Skeletal muscle tissue (tissue), 3 donors: ENCODE measurements at regions not wholly inside any gene's neighbourhood (a gene's known extent, or its start where the extent isn't known, plus 50 kb on each side); places are given as distances from the start of the nearest gene placed in this dataset.
A peak's percentile ranks its signal among the peaks of the same experiment; 100 is the strongest.

Source experiments
- H3K27ac ChIP-seq: one replicate; pipeline ENCODE4 v1.7.0; 2013; ENCODE audit warnings: mild to moderate bottlenecking, low read depth, low read length, inconsistent platforms
- H3K27me3 ChIP-seq, 3 donors: one replicate each; pipeline ENCODE4 v1.7.0; 2013; ENCODE audit warnings: low read length in 3 of 3; ENCODE audit not compliant: control insufficient read depth in 3 of 3, insufficient read depth in 3 of 3
- H3K36me3 ChIP-seq, 3 donors: one replicate each; pipeline ENCODE4 v1.7.0; 2013; ENCODE audit warnings: low read length in 3 of 3; ENCODE audit not compliant: control insufficient read depth in 3 of 3, insufficient read depth in 3 of 3
- H3K4me1 ChIP-seq, 3 donors: one replicate each; pipeline ENCODE4 v1.7.0; 2013; ENCODE audit warnings: low read length in 3 of 3, mild to moderate bottlenecking in 3 of 3; ENCODE audit not compliant: control insufficient read depth in 3 of 3, insufficient read depth in 3 of 3
- H3K4me3 ChIP-seq, 3 donors: one replicate each; pipeline ENCODE4 v1.7.0; 2013; ENCODE audit warnings: low read length in 3 of 3
- H3K9ac ChIP-seq, 3 donors: one replicate each; pipeline ENCODE4 v1.7.0; 2013; ENCODE audit warnings: low read length in 3 of 3, mild to moderate bottlenecking in 3 of 3, moderate library complexity in 2 of 3, low read depth in 1 of 3
- H3K9me3 ChIP-seq, 3 donors: one replicate each; pipeline ENCODE4 v1.7.0; 2013; ENCODE audit warnings: low read length in 3 of 3; ENCODE audit not compliant: control insufficient read depth in 3 of 3
- donor health status: Osteomylitis.

DNA sequence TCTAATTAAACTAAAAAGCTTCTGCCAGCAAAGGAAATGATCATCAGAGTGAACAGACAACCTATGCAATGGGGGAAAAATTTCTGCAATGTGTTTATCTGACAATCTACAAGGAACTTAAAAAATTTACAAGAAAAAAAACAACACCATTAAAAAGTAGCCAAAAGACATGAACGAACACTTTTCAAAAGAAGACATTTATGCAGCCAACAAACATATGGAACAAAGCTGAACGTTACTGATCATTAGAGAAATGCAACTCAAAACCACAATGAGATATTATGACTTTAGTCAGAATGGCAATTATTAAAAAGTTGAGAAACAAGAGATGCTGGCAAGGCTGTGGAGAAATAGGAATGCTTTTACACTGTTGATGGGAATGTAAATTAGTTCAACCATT, 530.4 kb upstream of the DAB2 start:
- H3K4me1 ChIP-seq = no peaks in the 10 kb centered on the region
- H3K4me3 ChIP-seq = no peak overlapping the region
- H3K27ac ChIP-seq = no peak overlapping the region
- H3K27me3 ChIP-seq = no peaks in the 10 kb centered on the region
- H3K36me3 ChIP-seq = no peaks in the 10 kb centered on the region
- no peaks in the 10 kb centered on the region for H3K9me3 ChIP-seq
- no peak overlapping the region for H3K9ac ChIP-seq

DNA sequence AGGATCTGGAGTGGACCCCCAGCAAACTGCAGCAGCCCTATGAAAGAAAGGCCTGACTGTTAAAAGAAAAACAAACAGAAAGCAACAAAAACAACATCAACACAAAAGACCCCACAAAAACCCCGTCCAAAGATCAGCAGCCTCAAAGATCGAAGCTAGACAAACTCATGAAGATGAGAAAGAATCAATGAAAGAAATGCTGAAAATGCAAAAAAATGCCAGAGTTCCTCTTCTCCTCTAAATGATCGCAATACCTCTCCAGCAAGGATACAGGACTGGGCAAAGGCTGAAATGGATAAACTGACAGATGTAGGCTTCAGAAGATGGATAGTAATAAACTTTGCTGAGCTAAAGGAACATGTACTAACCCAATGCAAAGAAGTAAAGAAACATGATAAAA, 526.3 kb upstream of the DAB2 start:
- H3K4me3 ChIP-seq = no peak overlapping the region
- H3K4me1 ChIP-seq = no peaks in the 10 kb centered on the region
- H3K36me3 ChIP-seq = no peaks in the 10 kb centered on the region
- no peaks in the 10 kb centered on the region for H3K27me3 ChIP-seq
- H3K27ac ChIP-seq = no peak overlapping the region
- no peak overlapping the region for H3K9ac ChIP-seq
- H3K9me3 ChIP-seq = no peaks in the 10 kb centered on the region

DNA sequence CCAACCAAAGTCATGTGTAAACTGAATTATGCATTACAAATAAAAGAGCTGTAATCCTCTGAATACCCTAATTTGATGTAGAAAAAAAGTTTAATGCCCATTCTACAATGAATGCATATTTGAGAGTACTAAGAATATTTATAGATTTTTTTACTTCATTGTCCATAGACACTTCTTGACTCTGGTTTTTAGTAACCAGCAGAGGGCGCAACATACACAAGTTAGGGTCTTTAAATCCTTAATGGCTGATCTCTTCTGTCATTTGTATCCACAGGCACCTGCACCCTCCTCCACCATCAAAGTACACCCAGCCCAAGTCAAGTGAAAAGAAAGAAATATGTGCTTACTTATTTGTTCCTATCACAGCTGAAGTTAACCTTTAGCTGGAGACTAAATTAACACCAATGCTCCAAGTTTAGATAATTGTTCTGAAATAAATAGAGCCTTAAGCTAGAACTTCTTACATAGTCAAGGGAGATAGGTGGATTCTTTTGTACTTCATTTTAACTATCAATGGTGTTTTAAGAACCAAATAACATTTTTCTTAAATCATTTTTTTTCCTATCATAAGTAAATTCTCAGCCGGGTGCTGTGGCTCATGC, 524.2 kb upstream of the DAB2 start:
- no peak overlapping the region for H3K9ac ChIP-seq
- no peak overlapping the region for H3K27ac ChIP-seq

DNA sequence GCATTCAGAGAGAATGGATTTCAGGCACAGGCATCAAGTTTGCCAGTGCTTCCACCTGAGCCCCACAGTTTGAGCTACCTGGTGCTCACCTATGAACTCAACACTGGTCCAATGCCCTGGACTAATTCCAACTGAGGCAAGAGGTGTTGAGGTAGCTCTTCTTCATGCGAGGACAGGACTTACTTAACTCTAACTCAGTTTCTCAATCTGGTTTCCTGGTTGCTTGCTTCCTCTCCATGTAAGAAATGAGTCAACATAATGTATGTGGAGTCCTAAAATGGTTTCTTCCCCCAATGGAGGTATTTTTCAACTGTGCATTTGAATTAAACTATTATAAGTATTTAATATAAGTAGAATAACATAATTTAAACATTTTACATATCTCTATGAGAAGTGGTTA, 523.6 kb upstream of the DAB2 start:
- Histone ChIP-seq H3K4me1 (no peaks in the 10 kb centered on the region), H3K9ac (no peak overlapping the region), H3K4me3 (no peak overlapping the region), H3K9me3 (no peaks in the 10 kb centered on the region), H3K27me3 (no peaks in the 10 kb centered on the region), H3K36me3 (no peaks in the 10 kb centered on the region), H3K27ac (no peak overlapping the region)

More for the DNA sequence above, 524.2 kb upstream of the DAB2 start:
- no peak overlapping the region for H3K4me3 ChIP-seq
- no peaks in the 10 kb centered on the region for H3K4me1 ChIP-seq
- H3K27me3 ChIP-seq = no peaks in the 10 kb centered on the region
- no peaks in the 10 kb centered on the region for H3K36me3 ChIP-seq
- no peaks in the 10 kb centered on the region for H3K9me3 ChIP-seq

DNA sequence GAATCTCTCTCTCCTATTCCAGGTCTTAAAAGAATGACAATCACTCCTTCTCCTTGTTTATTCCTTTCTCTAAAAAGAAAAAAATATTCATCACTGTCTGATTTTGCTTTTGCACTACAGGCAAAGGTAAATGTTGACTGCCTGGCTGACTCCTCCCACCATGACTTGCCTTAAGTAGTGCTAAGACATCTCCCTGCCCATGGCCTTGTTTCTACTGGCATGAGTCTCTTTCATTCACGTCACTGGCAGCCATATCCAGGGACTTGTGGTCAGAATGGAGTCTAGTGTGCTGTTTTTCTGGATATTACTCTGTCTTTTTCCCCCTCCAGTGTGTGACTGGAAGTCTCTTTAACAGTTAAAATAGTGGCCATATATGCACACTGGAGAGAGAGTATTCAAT, 522.9 kb upstream of the DAB2 start:
- no peaks in the 10 kb centered on the region for H3K4me1 ChIP-seq
- no peaks in the 10 kb centered on the region for H3K27me3 ChIP-seq
- no peaks in the 10 kb centered on the region for H3K9me3 ChIP-seq
- H3K4me3 ChIP-seq = no peak overlapping the region
- H3K27ac ChIP-seq = peak overlapping the region; percentile 0
- no peaks in the 10 kb centered on the region for H3K36me3 ChIP-seq
- no peak overlapping the region for H3K9ac ChIP-seq

DNA sequence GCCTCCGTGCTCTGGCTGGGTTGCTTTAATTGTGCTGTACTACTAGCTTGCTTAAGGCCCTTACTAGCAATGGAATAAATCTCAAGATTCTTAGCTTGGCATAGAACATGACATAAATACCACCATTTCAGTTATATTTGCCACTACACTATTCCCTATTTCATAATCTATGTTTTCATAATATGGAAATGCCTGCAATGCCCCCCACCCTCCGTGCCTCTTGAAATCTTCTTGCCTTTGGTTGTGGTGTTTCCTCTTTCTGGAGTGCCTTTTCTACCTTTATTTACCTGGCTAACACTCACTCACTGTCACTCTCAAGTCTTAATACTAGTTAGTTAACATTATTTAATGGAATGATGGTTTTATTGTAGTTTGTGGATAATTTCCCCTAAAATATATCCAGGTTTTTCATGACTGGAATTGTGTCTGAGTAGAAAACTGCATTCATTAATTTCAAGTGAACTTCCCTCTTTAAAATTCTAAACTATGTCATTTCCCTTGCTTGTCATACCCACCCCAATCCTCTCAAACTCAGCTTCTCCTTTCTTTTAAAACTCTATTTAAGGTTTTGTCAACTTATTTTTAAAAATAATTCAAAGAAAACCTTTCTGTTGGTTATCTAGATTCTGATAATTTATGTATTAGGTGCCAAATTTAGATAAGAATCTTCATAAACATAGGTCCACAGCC, 521.7 kb upstream of the DAB2 start:
- no peaks in the 10 kb centered on the region for H3K4me1 ChIP-seq
- no peak overlapping the region for H3K4me3 ChIP-seq
- H3K36me3 ChIP-seq = no peaks in the 10 kb centered on the region
- H3K9ac ChIP-seq = no peak overlapping the region
- no peak overlapping the region for H3K27ac ChIP-seq
- no peaks in the 10 kb centered on the region for H3K9me3 ChIP-seq
- H3K27me3 ChIP-seq = no peaks in the 10 kb centered on the region

DNA sequence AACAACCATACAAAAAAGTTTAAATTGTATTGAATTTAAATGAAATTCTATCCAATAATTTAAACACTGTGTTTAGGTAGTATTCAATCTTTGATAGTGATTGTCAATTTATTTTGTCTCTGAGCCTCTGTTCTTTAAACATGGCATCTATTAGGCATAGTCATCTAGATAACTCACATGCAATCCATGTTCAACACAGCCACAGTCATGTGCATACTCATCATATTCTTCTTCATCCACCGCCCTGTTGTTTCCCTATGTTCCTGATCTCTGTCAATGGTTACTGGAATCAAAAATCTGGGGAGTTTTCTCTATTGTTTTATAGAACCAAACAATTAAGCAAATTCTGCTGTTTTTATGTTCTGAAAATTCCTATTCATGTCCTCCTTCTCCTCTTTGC, 521.1 kb upstream of the DAB2 start:
- Histone ChIP-seq H3K4me1 (no peaks in the 10 kb centered on the region), H3K4me3 (no peak overlapping the region), H3K9ac (no peak overlapping the region), H3K27ac (no peak overlapping the region), H3K9me3 (no peaks in the 10 kb centered on the region), H3K36me3 (no peaks in the 10 kb centered on the region), H3K27me3 (no peaks in the 10 kb centered on the region)

DNA sequence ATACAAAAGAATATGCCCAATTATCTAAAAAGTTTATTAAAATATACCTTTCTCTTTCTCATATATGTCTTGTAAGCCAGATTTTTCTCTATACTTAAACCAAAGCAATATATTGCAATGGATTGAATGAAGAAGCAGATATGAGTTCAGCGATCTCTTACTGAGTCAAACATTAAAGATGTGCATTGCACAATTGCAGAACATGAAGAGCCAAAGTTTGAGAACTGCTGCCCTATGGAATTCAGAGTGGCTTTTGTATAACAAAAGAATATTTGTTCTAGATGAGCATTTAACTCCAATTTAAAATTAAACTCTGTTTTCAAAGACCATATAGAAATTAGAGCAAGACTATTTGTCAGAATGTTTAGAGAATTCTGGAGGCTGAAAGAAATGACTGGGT, 519.0 kb upstream of the DAB2 start:
- no peak overlapping the region for H3K4me3 ChIP-seq
- H3K4me1 ChIP-seq = no peaks in the 10 kb centered on the region
- no peaks in the 10 kb centered on the region for H3K27me3 ChIP-seq
- H3K36me3 ChIP-seq = no peaks in the 10 kb centered on the region
- H3K27ac ChIP-seq = no peak overlapping the region
- H3K9me3 ChIP-seq = no peaks in the 10 kb centered on the region
- H3K9ac ChIP-seq = no peak overlapping the region

DNA sequence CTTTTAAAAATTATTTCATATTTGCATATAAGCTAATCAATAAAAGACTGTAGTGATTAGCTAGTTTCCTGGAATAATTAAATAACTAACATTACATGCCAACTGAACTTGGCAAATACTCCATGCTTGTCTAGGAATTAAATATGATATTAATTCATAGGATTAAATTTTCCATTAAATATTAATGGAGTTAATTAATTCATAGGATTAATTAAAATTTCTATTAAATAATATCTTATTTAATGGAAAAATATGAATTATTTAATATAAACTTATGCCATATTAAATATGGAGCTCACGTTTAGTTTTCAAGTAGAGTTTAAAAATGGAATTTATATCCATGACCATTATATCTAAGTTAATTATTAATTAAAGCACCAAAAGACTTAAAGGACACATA, 517.8 kb upstream of the DAB2 start:
- H3K27me3 ChIP-seq = no peaks in the 10 kb centered on the region
- H3K4me3 ChIP-seq = no peak overlapping the region
- no peaks in the 10 kb centered on the region for H3K4me1 ChIP-seq
- no peak overlapping the region for H3K9ac ChIP-seq
- H3K9me3 ChIP-seq = no peaks in the 10 kb centered on the region
- H3K36me3 ChIP-seq = no peaks in the 10 kb centered on the region
- H3K27ac ChIP-seq = no peak overlapping the region

DNA sequence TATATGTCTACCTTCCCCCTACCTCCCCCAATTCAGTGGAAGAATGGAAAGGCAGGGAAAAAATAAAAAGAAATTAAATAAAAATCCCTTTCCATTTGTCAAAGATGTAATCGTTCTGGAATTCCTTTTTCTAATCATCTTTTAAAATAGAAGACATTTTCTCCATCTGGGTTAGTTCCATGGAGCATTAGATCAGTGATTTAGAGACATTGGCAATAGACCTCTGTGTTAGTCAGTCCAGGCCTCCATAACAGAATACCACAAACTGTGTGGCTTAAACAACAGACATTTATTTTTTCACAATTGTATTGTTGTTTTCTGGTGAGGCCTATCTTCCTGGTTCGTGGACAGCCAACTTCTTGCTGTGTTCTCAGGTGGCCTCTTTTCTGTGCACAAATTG, 516.6 kb upstream of the DAB2 start:
- H3K9me3 ChIP-seq = no peaks in the 10 kb centered on the region
- no peak overlapping the region for H3K27ac ChIP-seq
- no peaks in the 10 kb centered on the region for H3K4me1 ChIP-seq
- no peak overlapping the region for H3K9ac ChIP-seq
- H3K4me3 ChIP-seq = no peak overlapping the region
- no peaks in the 10 kb centered on the region for H3K27me3 ChIP-seq
- no peaks in the 10 kb centered on the region for H3K36me3 ChIP-seq
